ENCODE measurements at regions not wholly inside any gene's neighbourhood (a gene's known extent, or its start where the extent isn't known, plus 50 kb on each side); places are given as distances from the start of the nearest gene placed in this dataset.

DNA sequence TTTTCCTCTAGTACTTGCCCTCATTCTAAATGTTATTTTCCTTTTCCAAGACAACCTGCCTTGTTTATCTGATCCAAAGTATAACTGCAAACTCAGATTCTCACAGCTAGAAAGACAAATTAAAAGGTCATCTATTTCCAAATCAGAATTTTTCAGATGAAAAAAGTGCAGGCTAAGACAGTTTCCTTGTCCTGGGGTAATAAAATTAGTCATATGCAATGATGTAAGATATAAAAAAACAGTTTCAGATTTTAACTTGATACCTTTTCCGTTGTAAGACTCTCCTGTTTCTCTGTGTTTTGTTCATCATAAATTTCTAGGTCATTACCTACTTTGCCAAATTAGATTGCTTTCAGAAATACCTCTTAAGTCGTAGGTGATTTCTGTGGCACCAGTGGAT is 238.4 kb upstream of the PEX5L start:
- no peak overlapping the region for H3K4me2 ChIP-seq (ENCODE audit: low read length)
- no peak overlapping the region for H3K27ac ChIP-seq (ENCODE audit: low read length)
- H3K9me2 ChIP-seq (ENCODE audit: insufficient read depth, low read length), result no peaks in the 10 kb centered on the region
- no peaks in the 10 kb centered on the region for H3K27me3 ChIP-seq (ENCODE audit: insufficient read depth, low read depth, low read length)
- H3K9ac ChIP-seq (ENCODE audit: low read length), result no peak overlapping the region
- H3K4me3 ChIP-seq (ENCODE audit: low read length), result no peak overlapping the region
- H3K9me3 ChIP-seq (ENCODE audit: low read length), result no peaks in the 10 kb centered on the region
- H3K79me2 ChIP-seq (replicated peaks; ENCODE audit: insufficient read depth, low read length), result no peaks in the 10 kb centered on the region
- TF ChIP-seq, protein P1, sequence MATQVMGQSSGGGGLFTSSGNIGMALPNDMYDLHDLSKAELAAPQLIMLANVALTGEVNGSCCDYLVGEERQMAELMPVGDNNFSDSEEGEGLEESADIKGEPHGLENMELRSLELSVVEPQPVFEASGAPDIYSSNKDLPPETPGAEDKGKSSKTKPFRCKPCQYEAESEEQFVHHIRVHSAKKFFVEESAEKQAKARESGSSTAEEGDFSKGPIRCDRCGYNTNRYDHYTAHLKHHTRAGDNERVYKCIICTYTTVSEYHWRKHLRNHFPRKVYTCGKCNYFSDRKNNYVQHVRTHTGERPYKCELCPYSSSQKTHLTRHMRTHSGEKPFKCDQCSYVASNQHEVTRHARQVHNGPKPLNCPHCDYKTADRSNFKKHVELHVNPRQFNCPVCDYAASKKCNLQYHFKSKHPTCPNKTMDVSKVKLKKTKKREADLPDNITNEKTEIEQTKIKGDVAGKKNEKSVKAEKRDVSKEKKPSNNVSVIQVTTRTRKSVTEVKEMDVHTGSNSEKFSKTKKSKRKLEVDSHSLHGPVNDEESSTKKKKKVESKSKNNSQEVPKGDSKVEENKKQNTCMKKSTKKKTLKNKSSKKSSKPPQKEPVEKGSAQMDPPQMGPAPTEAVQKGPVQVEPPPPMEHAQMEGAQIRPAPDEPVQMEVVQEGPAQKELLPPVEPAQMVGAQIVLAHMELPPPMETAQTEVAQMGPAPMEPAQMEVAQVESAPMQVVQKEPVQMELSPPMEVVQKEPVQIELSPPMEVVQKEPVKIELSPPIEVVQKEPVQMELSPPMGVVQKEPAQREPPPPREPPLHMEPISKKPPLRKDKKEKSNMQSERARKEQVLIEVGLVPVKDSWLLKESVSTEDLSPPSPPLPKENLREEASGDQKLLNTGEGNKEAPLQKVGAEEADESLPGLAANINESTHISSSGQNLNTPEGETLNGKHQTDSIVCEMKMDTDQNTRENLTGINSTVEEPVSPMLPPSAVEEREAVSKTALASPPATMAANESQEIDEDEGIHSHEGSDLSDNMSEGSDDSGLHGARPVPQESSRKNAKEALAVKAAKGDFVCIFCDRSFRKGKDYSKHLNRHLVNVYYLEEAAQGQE (IDR thresholded peaks at IDR 0.05; ENCODE audit: borderline replicate concordance), result no peak
- TF ChIP-seq POLR2AphosphoS5 (IDR thresholded peaks at IDR 0.05) (no peak), EZH2 (IDR thresholded peaks at IDR 0.05; ENCODE audit: borderline replicate concordance, insufficient read depth, low read length, poor library complexity, severe bottlenecking) (no peak)
- no peaks in the 10 kb centered on the region for H3F3A ChIP-seq (ENCODE audit: insufficient read depth, low read length, poor library complexity, severe bottlenecking)
- no peak overlapping the region for H2AFZ ChIP-seq (ENCODE audit: low read depth, low read length)
- no peaks in the 10 kb centered on the region for H3K36me3 ChIP-seq (ENCODE audit: insufficient read depth, low read length)
- H4K20me1 ChIP-seq (ENCODE audit: insufficient read depth), result no peaks in the 10 kb centered on the region

GRCh38 chr3:180277041-180277440 is 240.3 kb upstream of the PEX5L start:
- H3K9me2 ChIP-seq (ENCODE audit: insufficient read depth, low read length), result no peaks in the 10 kb centered on the region
- H2AFZ ChIP-seq (ENCODE audit: low read depth, low read length), result no peak overlapping the region
- H3K9ac ChIP-seq (ENCODE audit: low read length), result no peak overlapping the region
- no peak for TF ChIP-seq EP300 (conservative IDR thresholded peaks at IDR 0.05; ENCODE audit: poor library complexity, severe bottlenecking)
- TF ChIP-seq SMC3 (conservative IDR thresholded peaks at IDR 0.05; ENCODE audit: poor library complexity), result no peak
- TF ChIP-seq EZH2 (IDR thresholded peaks at IDR 0.05; ENCODE audit: borderline replicate concordance, insufficient read depth, low read length, poor library complexity, severe bottlenecking), result no peak
- no peak for TF ChIP-seq RAD21 (conservative IDR thresholded peaks at IDR 0.05)
- no peak for TF ChIP-seq POLR2AphosphoS5 (IDR thresholded peaks at IDR 0.05)
- TF ChIP-seq, protein P1 (IDR thresholded peaks at IDR 0.05; ENCODE audit: borderline replicate concordance), result no peak
- no peaks in the 10 kb centered on the region for H3K9me3 ChIP-seq (ENCODE audit: low read length)
- no peaks in the 10 kb centered on the region for H3K79me2 ChIP-seq (replicated peaks; ENCODE audit: insufficient read depth, low read length)
- no peaks in the 10 kb centered on the region for H3K36me3 ChIP-seq (ENCODE audit: insufficient read depth, low read length)
- H3K27me3 ChIP-seq (ENCODE audit: insufficient read depth, low read depth, low read length), result no peaks in the 10 kb centered on the region
- H3K4me3 ChIP-seq (ENCODE audit: low read length), result no peak overlapping the region
- H3K4me2 ChIP-seq (ENCODE audit: low read length), result no peak overlapping the region
- H4K20me1 ChIP-seq (ENCODE audit: insufficient read depth), result no peaks in the 10 kb centered on the region
- no peak overlapping the region for H3K27ac ChIP-seq (ENCODE audit: low read length)
- H3F3A ChIP-seq (ENCODE audit: insufficient read depth, low read length, poor library complexity, severe bottlenecking), result no peaks in the 10 kb centered on the region
